Smooth muscle cell (in vitro differentiated cells): ENCODE measurements at regions not wholly inside any gene's neighbourhood (a gene's known extent, or its start where the extent isn't known, plus 50 kb on each side); places are given as distances from the start of the nearest gene placed in this dataset.

Experiments used
- DNase-seq: peaks from one replicate; lab custom pipeline; 2025; ENCODE audit not compliant: unreplicated experiment; lab: John Stamatoyannopoulos, UW
- H2AFZ ChIP-seq: fragments of 200-600 bp; sonication (generic); 2 replicates; pipeline ENCODE4 v1.6.0; 2016; ENCODE audit warnings: antibody characterized with exemption, low read depth, mild to moderate bottlenecking
- H3F3A ChIP-seq: fragments of 200-600 bp; sonication (generic); 2 replicates; pipeline ENCODE4 v1.6.0; 2017; ENCODE audit warnings: antibody characterized with exemption, low read depth
- H3K27ac ChIP-seq: fragments of 200-600 bp; sonication (generic); 2 replicates; pipeline ENCODE4 v1.5.1; 2016; ENCODE audit warnings: low read depth, mild to moderate bottlenecking
- H3K27me3 ChIP-seq: fragments of 200-600 bp; sonication (generic); 2 replicates; pipeline ENCODE4 v1.6.1; 2016; ENCODE audit warnings: low read depth, mild to moderate bottlenecking
- H3K36me3 ChIP-seq: fragments of 200-600 bp; sonication (generic); 2 replicates; pipeline ENCODE4 v1.5.1; 2016; ENCODE audit warnings: low read depth
- H3K4me1 ChIP-seq: fragments of 200-600 bp; sonication (generic); 2 replicates; pipeline ENCODE4 v1.5.1; 2016; ENCODE audit warnings: low read depth
- H3K4me2 ChIP-seq: fragments of 200-600 bp; sonication (generic); 2 replicates; pipeline ENCODE4 v1.6.0; 2016; ENCODE audit warnings: mild to moderate bottlenecking
- H3K4me3 ChIP-seq: fragments of 200-600 bp; sonication (generic); 2 replicates; pipeline ENCODE4 v1.5.1; 2016; ENCODE audit warnings: mild to moderate bottlenecking
- H3K79me2 ChIP-seq: fragments of 200-600 bp; sonication (generic); 2 replicates; pipeline ENCODE4 v1.6.0; 2016; ENCODE audit warnings: low read depth, mild to moderate bottlenecking
- H3K9ac ChIP-seq: fragments of 200-600 bp; sonication (generic); 2 replicates; pipeline ENCODE4 v1.6.0; 2016; ENCODE audit warnings: low read depth
- H3K9me3 ChIP-seq: fragments of 200-600 bp; sonication (generic); replicated peaks from 2 replicates; pipeline ENCODE4 v1.5.1; 2016; ENCODE audit warnings: low read depth
- H4K20me1 ChIP-seq: fragments of 200-600 bp; sonication (generic); 2 replicates; pipeline ENCODE4 v1.6.0; 2016; ENCODE audit warnings: low read depth
- WGBS: methylation state at CpG from one replicate; pipeline ENCODE4 v1.1.7; 2016; ENCODE audit warnings: low lambda C conversion rate; 5-methylcytosine and 5-hydroxymethylcytosine counted together
- TF ChIP-seq, protein P1 (sequence below): fragments of 200-600 bp; sonication (generic); IDR thresholded peaks from 2 replicates; pipeline ENCODE4 v1.5.1; 2017; ENCODE audit warnings: borderline replicate concordance, mild to moderate bottlenecking, antibody characterized with exemption; ENCODE audit not compliant: insufficient read depth, poor library complexity, severe bottlenecking

DNA sequence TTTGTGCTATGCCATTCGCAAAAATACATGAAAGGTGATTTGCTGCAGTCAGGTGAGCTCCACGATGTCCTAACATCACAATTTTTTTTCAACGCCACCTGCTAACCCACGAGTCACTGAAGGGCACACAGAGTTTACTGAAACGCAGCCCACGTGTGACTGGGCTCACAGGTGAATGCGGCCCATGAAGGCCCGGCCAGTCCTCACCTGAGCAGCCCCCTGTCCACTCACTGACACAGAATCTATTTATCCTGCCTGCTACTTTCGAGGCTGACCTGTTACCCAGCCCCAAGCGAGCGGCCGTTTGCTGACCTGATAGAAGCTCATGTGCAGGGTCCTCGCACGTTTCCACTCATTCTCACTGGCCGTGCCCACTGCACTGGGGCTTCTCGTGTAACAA lies 121.9 kb upstream of the SOX1 start:
- no peak overlapping the region for H3K27ac ChIP-seq
- no peak for DNase-seq
- no peaks in the 10 kb centered on the region for H4K20me1 ChIP-seq
- H3K4me2 ChIP-seq = no peak overlapping the region
- no peaks in the 10 kb centered on the region for H3K4me1 ChIP-seq
- H3F3A ChIP-seq = no peaks in the 10 kb centered on the region
- no peaks in the 10 kb centered on the region for H3K9me3 ChIP-seq
- no peaks in the 10 kb centered on the region for H3K27me3 ChIP-seq
- no peak overlapping the region for H3K4me3 ChIP-seq
- WGBS = 93% methylated on average over 16 of the region's 16 CpGs
- H3K36me3 ChIP-seq = no peaks in the 10 kb centered on the region
- TF ChIP-seq, protein P1, sequence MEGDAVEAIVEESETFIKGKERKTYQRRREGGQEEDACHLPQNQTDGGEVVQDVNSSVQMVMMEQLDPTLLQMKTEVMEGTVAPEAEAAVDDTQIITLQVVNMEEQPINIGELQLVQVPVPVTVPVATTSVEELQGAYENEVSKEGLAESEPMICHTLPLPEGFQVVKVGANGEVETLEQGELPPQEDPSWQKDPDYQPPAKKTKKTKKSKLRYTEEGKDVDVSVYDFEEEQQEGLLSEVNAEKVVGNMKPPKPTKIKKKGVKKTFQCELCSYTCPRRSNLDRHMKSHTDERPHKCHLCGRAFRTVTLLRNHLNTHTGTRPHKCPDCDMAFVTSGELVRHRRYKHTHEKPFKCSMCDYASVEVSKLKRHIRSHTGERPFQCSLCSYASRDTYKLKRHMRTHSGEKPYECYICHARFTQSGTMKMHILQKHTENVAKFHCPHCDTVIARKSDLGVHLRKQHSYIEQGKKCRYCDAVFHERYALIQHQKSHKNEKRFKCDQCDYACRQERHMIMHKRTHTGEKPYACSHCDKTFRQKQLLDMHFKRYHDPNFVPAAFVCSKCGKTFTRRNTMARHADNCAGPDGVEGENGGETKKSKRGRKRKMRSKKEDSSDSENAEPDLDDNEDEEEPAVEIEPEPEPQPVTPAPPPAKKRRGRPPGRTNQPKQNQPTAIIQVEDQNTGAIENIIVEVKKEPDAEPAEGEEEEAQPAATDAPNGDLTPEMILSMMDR = no peak
- H3K79me2 ChIP-seq = no peaks in the 10 kb centered on the region
- no peak overlapping the region for H2AFZ ChIP-seq
- no peak overlapping the region for H3K9ac ChIP-seq

DNA sequence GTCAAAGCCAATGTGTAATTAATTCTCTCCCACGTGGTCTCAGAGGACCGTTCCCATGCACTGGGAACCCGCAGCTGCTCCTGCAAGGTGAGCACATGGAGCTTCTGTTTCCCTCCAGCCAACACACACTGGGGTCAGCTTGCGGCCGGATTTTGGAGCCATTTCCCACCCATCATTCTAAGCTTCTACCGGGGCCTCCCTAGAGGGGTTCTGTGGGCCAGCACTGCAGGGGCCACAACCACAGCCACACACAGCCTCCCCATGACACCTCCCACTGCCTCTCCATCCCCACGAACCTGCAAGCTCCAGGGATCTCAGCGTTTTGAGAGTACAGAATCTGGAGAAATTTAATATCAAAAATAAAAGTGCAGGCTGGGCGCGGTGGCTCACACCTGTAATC lies 120.7 kb upstream of the SOX1 start:
- Histone ChIP-seq H4K20me1 (no peaks in the 10 kb centered on the region), H3K4me1 (no peaks in the 10 kb centered on the region), H2AFZ (no peak overlapping the region), H3K4me2 (no peak overlapping the region), H3K27ac (no peak overlapping the region), H3K79me2 (no peaks in the 10 kb centered on the region), H3K4me3 (no peak overlapping the region), H3K27me3 (no peaks in the 10 kb centered on the region), H3K9me3 (no peaks in the 10 kb centered on the region), H3F3A (no peaks in the 10 kb centered on the region), H3K36me3 (no peaks in the 10 kb centered on the region), H3K9ac (no peak overlapping the region)
- TF ChIP-seq, protein P1 = no peak
- 79% methylated on average over 10 of the region's 10 CpGs for WGBS
- no peak for DNase-seq

DNA sequence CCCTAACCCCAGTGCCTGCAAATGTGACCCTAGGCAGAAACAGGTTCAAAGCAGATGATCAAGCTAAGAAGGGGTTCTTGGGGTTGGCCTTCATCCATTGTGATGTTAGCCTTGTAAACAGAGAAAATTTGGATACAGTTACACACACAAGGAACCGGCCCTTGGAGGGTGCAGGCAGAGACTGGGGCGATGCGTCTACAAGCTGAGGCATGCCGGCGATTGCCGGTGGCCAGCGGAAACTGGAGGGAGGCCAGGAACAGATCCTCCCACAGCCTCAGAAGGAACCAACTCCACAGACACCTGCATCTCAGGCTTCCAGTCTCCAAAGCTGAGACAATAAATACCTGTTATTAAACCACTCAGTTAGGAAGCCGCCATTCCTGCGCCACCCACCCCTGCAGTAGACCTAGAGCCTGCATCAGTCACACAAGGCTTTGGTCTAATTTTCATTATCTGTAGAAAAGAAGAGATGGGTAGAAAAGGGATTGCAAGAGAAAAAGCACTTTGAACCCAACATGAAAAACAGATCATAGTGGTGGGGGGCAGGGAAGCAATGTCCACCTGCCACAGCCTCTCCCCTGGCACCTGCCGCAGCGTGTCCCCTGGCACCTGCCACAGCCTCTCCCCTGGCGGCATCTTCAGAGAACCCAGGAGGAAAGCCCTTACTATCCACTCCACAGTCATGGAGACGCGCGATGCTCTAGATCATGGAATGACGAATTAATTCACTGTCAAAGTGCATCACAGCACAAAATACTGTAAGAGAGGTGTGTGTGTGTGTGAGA lies 119.7 kb upstream of the SOX1 start:
- Histone ChIP-seq H2AFZ (no peak overlapping the region), H3F3A (no peaks in the 10 kb centered on the region), H3K4me3 (no peak overlapping the region), H3K9me3 (no peaks in the 10 kb centered on the region), H3K36me3 (no peaks in the 10 kb centered on the region), H3K79me2 (no peaks in the 10 kb centered on the region), H3K27me3 (no peaks in the 10 kb centered on the region), H4K20me1 (no peaks in the 10 kb centered on the region), H3K9ac (no peak overlapping the region), H3K27ac (no peak overlapping the region), H3K4me2 (no peak overlapping the region), H3K4me1 (no peaks in the 10 kb centered on the region)
- WGBS = 90% methylated on average over 16 of the region's 16 CpGs
- TF ChIP-seq, protein P1 = no peak
- no peak for DNase-seq

DNA sequence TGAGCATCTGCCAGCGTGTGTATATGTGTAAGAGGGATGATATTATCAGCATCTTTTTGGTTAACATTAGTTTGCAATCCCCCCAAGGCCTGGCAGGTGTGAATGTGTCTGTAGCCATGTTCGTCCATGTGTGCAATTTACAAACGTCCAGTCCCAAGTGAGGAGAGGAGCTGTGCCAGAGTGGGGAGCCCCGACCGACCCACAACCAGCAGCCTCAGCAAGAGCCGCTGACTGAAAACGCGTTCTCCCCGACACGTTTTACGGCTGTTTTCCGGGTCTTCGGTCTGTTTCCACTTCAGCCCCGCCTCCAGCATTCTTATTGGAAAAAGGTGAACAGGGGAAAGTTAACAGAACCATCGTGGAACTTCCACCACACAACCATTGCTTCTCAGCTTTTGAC lies 119.1 kb upstream of the SOX1 start:
- DNase-seq = no peak
- no peaks in the 10 kb centered on the region for H4K20me1 ChIP-seq
- no peaks in the 10 kb centered on the region for H3K27me3 ChIP-seq
- H3K9ac ChIP-seq = no peak overlapping the region
- no peak overlapping the region for H3K27ac ChIP-seq
- no peak overlapping the region for H3K4me3 ChIP-seq
- no peaks in the 10 kb centered on the region for H3K36me3 ChIP-seq
- whole genome bisulfite sequencing = 83% methylated on average over 15 of the region's 15 CpGs
- no peak overlapping the region for H3K4me2 ChIP-seq
- no peaks in the 10 kb centered on the region for H3K4me1 ChIP-seq
- TF ChIP-seq, protein P1 = no peak
- H3K79me2 ChIP-seq = no peaks in the 10 kb centered on the region
- H3K9me3 ChIP-seq = no peaks in the 10 kb centered on the region
- H2AFZ ChIP-seq = no peak overlapping the region
- no peaks in the 10 kb centered on the region for H3F3A ChIP-seq
